ENCODE measurements at regions not wholly inside any gene's neighbourhood (a gene's known extent, or its start where the extent isn't known, plus 50 kb on each side); places are given as distances from the start of the nearest gene placed in this dataset.

DNA sequence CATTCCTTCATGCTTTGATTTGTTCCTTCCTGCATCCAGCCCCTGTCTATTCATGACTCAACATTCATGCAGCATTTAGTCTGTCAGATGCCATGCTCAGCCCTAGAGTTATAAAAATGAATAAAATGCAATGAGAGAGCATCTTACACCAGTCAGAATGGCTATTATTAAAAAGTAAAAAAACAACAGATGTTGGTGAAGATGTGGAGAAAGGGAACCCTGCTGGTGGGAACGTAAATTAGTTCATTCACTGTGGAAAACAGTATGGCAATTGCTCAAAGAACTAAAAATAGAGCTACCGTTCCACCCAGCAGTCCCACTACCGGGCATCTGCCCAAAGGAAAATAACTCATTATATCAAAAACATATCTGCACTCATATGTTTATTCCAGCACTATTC, 70.0 kb upstream of the GTF3A start:
- no peaks in the 10 kb centered on the region for H3K79me2 ChIP-seq (replicated peaks; ENCODE audit: insufficient read depth)
- no peak overlapping the region for H3K4me2 ChIP-seq
- H3K27ac ChIP-seq (ENCODE audit: low read depth): no peak overlapping the region
- no peaks in the 10 kb centered on the region for H3K27me3 ChIP-seq (ENCODE audit: insufficient read depth)
- H3K4me1 ChIP-seq (ENCODE audit: insufficient read depth): peaks cover 21% of the 10 kb centered on the region
- TF ChIP-seq, protein P1, sequence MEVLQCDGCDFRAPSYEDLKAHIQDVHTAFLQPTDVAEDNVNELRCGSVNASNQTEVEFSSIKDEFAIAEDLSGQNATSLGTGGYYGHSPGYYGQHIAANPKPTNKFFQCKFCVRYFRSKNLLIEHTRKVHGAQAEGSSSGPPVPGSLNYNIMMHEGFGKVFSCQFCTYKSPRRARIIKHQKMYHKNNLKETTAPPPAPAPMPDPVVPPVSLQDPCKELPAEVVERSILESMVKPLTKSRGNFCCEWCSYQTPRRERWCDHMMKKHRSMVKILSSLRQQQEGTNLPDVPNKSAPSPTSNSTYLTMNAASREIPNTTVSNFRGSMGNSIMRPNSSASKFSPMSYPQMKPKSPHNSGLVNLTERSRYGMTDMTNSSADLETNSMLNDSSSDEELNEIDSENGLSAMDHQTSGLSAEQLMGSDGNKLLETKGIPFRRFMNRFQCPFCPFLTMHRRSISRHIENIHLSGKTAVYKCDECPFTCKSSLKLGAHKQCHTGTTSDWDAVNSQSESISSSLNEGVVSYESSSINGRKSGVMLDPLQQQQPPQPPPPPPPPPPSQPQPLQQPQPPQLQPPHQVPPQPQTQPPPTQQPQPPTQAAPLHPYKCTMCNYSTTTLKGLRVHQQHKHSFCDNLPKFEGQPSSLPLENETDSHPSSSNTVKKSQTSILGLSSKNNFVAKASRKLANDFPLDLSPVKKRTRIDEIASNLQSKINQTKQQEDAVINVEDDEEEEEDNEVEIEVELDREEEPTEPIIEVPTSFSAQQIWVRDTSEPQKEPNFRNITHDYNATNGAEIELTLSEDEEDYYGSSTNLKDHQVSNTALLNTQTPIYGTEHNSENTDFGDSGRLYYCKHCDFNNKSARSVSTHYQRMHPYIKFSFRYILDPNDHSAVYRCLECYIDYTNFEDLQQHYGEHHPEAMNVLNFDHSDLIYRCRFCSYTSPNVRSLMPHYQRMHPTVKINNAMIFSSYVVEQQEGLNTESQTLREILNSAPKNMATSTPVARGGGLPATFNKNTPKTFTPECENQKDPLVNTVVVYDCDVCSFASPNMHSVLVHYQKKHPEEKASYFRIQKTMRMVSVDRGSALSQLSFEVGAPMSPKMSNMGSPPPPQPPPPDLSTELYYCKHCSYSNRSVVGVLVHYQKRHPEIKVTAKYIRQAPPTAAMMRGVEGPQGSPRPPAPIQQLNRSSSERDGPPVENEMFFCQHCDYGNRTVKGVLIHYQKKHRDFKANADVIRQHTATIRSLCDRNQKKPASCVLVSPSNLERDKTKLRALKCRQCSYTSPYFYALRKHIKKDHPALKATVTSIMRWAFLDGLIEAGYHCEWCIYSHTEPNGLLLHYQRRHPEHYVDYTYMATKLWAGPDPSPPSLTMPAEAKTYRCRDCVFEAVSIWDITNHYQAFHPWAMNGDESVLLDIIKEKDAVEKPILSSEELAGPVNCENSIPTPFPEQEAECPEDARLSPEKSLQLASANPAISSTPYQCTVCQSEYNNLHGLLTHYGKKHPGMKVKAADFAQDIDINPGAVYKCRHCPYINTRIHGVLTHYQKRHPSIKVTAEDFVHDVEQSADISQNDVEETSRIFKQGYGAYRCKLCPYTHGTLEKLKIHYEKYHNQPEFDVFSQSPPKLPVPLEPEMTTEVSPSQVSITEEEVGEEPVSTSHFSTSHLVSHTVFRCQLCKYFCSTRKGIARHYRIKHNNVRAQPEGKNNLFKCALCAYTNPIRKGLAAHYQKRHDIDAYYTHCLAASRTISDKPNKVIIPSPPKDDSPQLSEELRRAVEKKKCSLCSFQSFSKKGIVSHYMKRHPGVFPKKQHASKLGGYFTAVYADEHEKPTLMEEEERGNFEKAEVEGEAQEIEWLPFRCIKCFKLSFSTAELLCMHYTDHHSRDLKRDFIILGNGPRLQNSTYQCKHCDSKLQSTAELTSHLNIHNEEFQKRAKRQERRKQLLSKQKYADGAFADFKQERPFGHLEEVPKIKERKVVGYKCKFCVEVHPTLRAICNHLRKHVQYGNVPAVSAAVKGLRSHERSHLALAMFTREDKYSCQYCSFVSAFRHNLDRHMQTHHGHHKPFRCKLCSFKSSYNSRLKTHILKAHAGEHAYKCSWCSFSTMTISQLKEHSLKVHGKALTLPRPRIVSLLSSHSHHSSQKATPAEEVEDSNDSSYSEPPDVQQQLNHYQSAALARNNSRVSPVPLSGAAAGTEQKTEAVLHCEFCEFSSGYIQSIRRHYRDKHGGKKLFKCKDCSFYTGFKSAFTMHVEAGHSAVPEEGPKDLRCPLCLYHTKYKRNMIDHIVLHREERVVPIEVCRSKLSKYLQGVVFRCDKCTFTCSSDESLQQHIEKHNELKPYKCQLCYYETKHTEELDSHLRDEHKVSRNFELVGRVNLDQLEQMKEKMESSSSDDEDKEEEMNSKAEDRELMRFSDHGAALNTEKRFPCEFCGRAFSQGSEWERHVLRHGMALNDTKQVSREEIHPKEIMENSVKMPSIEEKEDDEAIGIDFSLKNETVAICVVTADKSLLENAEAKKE (CRISPR knock-in tag; IDR thresholded peaks at IDR 0.05): no peak
- TF ChIP-seq POLR2AphosphoS5 (IDR thresholded peaks at IDR 0.05; ENCODE audit: low read depth): no peak
- TF ChIP-seq EZH2phosphoT487 (IDR thresholded peaks at IDR 0.05; ENCODE audit: unreplicated experiment): no peak
- TF ChIP-seq JUNB (IDR thresholded peaks at IDR 0.05; ENCODE audit: unreplicated experiment): no peak
- TF ChIP-seq EZH2 (IDR thresholded peaks at IDR 0.05; ENCODE audit: low read depth, unreplicated experiment): no peak
- no peak for TF ChIP-seq STAT1 (IDR thresholded peaks at IDR 0.05; ENCODE audit: unreplicated experiment)
- no peak for TF ChIP-seq ZNF331 (CRISPR knock-in tag; IDR thresholded peaks at IDR 0.05; ENCODE audit: low read depth)
- no peak for TF ChIP-seq NANOG (IDR thresholded peaks at IDR 0.05; ENCODE audit: borderline replicate concordance)
- TF ChIP-seq, protein P2, sequence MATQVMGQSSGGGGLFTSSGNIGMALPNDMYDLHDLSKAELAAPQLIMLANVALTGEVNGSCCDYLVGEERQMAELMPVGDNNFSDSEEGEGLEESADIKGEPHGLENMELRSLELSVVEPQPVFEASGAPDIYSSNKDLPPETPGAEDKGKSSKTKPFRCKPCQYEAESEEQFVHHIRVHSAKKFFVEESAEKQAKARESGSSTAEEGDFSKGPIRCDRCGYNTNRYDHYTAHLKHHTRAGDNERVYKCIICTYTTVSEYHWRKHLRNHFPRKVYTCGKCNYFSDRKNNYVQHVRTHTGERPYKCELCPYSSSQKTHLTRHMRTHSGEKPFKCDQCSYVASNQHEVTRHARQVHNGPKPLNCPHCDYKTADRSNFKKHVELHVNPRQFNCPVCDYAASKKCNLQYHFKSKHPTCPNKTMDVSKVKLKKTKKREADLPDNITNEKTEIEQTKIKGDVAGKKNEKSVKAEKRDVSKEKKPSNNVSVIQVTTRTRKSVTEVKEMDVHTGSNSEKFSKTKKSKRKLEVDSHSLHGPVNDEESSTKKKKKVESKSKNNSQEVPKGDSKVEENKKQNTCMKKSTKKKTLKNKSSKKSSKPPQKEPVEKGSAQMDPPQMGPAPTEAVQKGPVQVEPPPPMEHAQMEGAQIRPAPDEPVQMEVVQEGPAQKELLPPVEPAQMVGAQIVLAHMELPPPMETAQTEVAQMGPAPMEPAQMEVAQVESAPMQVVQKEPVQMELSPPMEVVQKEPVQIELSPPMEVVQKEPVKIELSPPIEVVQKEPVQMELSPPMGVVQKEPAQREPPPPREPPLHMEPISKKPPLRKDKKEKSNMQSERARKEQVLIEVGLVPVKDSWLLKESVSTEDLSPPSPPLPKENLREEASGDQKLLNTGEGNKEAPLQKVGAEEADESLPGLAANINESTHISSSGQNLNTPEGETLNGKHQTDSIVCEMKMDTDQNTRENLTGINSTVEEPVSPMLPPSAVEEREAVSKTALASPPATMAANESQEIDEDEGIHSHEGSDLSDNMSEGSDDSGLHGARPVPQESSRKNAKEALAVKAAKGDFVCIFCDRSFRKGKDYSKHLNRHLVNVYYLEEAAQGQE (IDR thresholded peaks at IDR 0.05; ENCODE audit: unreplicated experiment): no peak
- TF ChIP-seq, protein P3, sequence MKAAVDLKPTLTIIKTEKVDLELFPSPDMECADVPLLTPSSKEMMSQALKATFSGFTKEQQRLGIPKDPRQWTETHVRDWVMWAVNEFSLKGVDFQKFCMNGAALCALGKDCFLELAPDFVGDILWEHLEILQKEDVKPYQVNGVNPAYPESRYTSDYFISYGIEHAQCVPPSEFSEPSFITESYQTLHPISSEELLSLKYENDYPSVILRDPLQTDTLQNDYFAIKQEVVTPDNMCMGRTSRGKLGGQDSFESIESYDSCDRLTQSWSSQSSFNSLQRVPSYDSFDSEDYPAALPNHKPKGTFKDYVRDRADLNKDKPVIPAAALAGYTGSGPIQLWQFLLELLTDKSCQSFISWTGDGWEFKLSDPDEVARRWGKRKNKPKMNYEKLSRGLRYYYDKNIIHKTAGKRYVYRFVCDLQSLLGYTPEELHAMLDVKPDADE (IDR thresholded peaks at IDR 0.05): no peak
- TF ChIP-seq, protein P4, sequence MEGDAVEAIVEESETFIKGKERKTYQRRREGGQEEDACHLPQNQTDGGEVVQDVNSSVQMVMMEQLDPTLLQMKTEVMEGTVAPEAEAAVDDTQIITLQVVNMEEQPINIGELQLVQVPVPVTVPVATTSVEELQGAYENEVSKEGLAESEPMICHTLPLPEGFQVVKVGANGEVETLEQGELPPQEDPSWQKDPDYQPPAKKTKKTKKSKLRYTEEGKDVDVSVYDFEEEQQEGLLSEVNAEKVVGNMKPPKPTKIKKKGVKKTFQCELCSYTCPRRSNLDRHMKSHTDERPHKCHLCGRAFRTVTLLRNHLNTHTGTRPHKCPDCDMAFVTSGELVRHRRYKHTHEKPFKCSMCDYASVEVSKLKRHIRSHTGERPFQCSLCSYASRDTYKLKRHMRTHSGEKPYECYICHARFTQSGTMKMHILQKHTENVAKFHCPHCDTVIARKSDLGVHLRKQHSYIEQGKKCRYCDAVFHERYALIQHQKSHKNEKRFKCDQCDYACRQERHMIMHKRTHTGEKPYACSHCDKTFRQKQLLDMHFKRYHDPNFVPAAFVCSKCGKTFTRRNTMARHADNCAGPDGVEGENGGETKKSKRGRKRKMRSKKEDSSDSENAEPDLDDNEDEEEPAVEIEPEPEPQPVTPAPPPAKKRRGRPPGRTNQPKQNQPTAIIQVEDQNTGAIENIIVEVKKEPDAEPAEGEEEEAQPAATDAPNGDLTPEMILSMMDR (conservative IDR thresholded peaks at IDR 0.05; ENCODE audit: low read depth in 2 of 2): no peak
- TF ChIP-seq CREB1 (CRISPR knock-in tag; IDR thresholded peaks at IDR 0.05; ENCODE audit: low read depth): no peak
- TF ChIP-seq ZNF114 (CRISPR knock-in tag; IDR thresholded peaks at IDR 0.05): no peak
- H3K27me3 Mint-ChIP-seq (ENCODE audit: insufficient read depth, low read depth, poor library complexity): peaks cover 13% of the 10 kb centered on the region
- H3K4me1 Mint-ChIP-seq: peaks cover 29% of the 10 kb centered on the region
- DNase-seq (ENCODE audit: low spot score) (no peak), ATAC-seq (no peak)
- no peak overlapping the region for H3K4me3 ChIP-seq
- H4K20me1 ChIP-seq (replicated peaks; ENCODE audit: insufficient read depth): no peaks in the 10 kb centered on the region
- no peaks in the 10 kb centered on the region for H3K36me3 ChIP-seq (ENCODE audit: insufficient read depth)
- no peaks in the 10 kb centered on the region for H3F3A ChIP-seq (replicated peaks; ENCODE audit: low read depth)
- peaks cover 4% of the 10 kb centered on the region; the same call in 1 of the 3 replicates for H3K9me3 Mint-ChIP-seq
- no peak overlapping the region for H2AFZ ChIP-seq
- no peaks in the 10 kb centered on the region for H3K36me3 Mint-ChIP-seq (ENCODE audit: low read depth)
- H3K27ac Mint-ChIP-seq: no peak overlapping the region
- no peaks in the 10 kb centered on the region for H3K9me2 ChIP-seq (ENCODE audit: insufficient read depth)
- no peak overlapping the region for H3K4me3 Mint-ChIP-seq

Measured in GM23338 (cell line).